Left colon (tissue), 2 donors: ENCODE measurements at regions not wholly inside any gene's neighbourhood (a gene's known extent, or its start where the extent isn't known, plus 50 kb on each side); places are given as distances from the start of the nearest gene placed in this dataset.

Experiments
- ATAC-seq: fragments of 200-7000 bp; cut with Tn5 transposase; one replicate; pipeline ENCODE4 v1.9.1; 2020; ENCODE audit warnings: mild to moderate bottlenecking, moderate library complexity
- DNase-seq, 2 donors: peaks; one replicate each; pipeline ENCODE4 v3.0.0-alpha.2; 2020
- intact Hi-C, 2 donors: fragments of 100-400 bp; cut with DNase I in 1 of 2; cut with micrococcal nuclease in 1 of 2; formaldehyde crosslinking; loops; one replicate each; pipeline versions ENCODE4 v1.11.2 to v1.14.0; 2022; cut with DNase I, micrococcal nuclease
- donor health status: DM: no; HTN: no; CAD: no.
- donor health status: DM: yes; HTN: yes; CAD: no.

GRCh38 chr2:136219341-136219740 is 101.4 kb upstream of the CXCR4 start:
- intact Hi-C loops = no loop called here
- ATAC-seq = no peak
- no peak for DNase-seq

GRCh38 chr2:136217996-136218395 is 100.0 kb upstream of the CXCR4 start:
- intact Hi-C loops = no loop called here
- DNase-seq (no peak), ATAC-seq (no peak)

GRCh38 chr2:136215908-136216472 is 98.0 kb upstream of the CXCR4 start:
- no peak for ATAC-seq
- intact Hi-C loops = no loop called here

GRCh38 chr2:136215449-136215848 is 97.5 kb upstream of the CXCR4 start:
- DNase-seq (no peak), ATAC-seq (no peak)

More at GRCh38 chr2:136215908-136216472, 98.0 kb upstream of the CXCR4 start:
- DNase-seq = no peak

GRCh38 chr2:136214307-136215200 is 96.6 kb upstream of the CXCR4 start:
- no peak for ATAC-seq
- intact Hi-C loops = no loop called here
- no peak for DNase-seq

More at GRCh38 chr2:136215449-136215848, 97.5 kb upstream of the CXCR4 start:
- intact Hi-C loops = no loop called here

GRCh38 chr2:136213836-136214235 is 95.9 kb upstream of the CXCR4 start:
- intact Hi-C loops = no loop called here

GRCh38 chr2:136212426-136213378 is 94.8 kb upstream of the CXCR4 start:
- DNase-seq = no peak
- ATAC-seq = no peak
- intact Hi-C loops = no loop called here

More at GRCh38 chr2:136213836-136214235, 95.9 kb upstream of the CXCR4 start:
- ATAC-seq (no peak), DNase-seq (no peak)

GRCh38 chr2:136211701-136212100 is 93.8 kb upstream of the CXCR4 start:
- DNase-seq (no peak), ATAC-seq (no peak)
- intact Hi-C loops = no loop called here

GRCh38 chr2:136210822-136211221 is 92.9 kb upstream of the CXCR4 start:
- intact Hi-C loops = no loop called here
- no peak for DNase-seq
- no peak for ATAC-seq

GRCh38 chr2:136210455-136210805 is 92.5 kb upstream of the CXCR4 start:
- intact Hi-C loops = no loop called here
- DNase-seq (no peak), ATAC-seq (no peak)

GRCh38 chr2:136209561-136210454 is 91.9 kb upstream of the CXCR4 start:
- ATAC-seq = no peak
- DNase-seq = no peak

GRCh38 chr2:136208682-136209420 is 90.9 kb upstream of the CXCR4 start:
- DNase-seq = no peak
- no peak for ATAC-seq
- intact Hi-C loops = no loop called here

More at GRCh38 chr2:136209561-136210454, 91.9 kb upstream of the CXCR4 start:
- intact Hi-C loops = no loop called here

- no peak for ATAC-seq
- DNase-seq = no peak
- intact Hi-C loops = no loop called here
Observed at GRCh38 chr2:136207665-136208064, 89.7 kb upstream of the CXCR4 start.

GRCh38 chr2:136207030-136207623 is 89.2 kb upstream of the CXCR4 start:
- peak in 1 of 2 donors; percentile 38 for DNase-seq
- intact Hi-C loops = no loop called here
- no peak for ATAC-seq

GRCh38 chr2:136206613-136207012 is 88.7 kb upstream of the CXCR4 start:
- no peak for ATAC-seq
- intact Hi-C loops = no loop called here
- DNase-seq = peak in 1 of 2 donors; percentile 27

- ATAC-seq = no peak
- intact Hi-C loops = no loop called here
- DNase-seq = no peak
Observed at GRCh38 chr2:136205615-136206014, 87.7 kb upstream of the CXCR4 start.

- ATAC-seq (no peak), DNase-seq (no peak)
- intact Hi-C loops = no loop called here
Observed at GRCh38 chr2:136204971-136205370, 87.0 kb upstream of the CXCR4 start.
